ENCODE measurements at regions not wholly inside any gene's neighbourhood (a gene's known extent, or its start where the extent isn't known, plus 50 kb on each side); places are given as distances from the start of the nearest gene placed in this dataset.

DNA sequence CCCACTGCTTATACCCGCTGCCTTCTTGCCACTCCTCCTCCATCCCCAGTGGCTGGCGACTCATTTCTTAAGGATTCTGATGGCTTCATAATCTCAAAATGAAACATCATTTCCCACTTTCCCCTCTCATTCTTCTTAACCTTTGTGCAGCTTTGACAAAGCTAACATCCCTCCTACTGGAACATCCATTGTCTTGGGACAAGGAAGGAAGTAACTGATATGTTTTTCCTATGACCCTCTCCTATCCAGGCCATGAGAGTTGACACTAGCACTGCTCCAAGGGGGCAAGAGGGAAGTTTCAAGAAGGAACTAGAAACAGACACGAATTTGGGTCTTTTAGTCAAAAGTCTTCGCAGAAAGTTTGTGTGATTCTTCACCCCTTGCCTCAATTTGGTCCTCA lies 71.7 kb upstream of the SNX2 start:
- TF ChIP-seq POLR2AphosphoS5 (IDR thresholded peaks at IDR 0.05; ENCODE audit: low read depth) = no peak
- TF ChIP-seq, protein P1, sequence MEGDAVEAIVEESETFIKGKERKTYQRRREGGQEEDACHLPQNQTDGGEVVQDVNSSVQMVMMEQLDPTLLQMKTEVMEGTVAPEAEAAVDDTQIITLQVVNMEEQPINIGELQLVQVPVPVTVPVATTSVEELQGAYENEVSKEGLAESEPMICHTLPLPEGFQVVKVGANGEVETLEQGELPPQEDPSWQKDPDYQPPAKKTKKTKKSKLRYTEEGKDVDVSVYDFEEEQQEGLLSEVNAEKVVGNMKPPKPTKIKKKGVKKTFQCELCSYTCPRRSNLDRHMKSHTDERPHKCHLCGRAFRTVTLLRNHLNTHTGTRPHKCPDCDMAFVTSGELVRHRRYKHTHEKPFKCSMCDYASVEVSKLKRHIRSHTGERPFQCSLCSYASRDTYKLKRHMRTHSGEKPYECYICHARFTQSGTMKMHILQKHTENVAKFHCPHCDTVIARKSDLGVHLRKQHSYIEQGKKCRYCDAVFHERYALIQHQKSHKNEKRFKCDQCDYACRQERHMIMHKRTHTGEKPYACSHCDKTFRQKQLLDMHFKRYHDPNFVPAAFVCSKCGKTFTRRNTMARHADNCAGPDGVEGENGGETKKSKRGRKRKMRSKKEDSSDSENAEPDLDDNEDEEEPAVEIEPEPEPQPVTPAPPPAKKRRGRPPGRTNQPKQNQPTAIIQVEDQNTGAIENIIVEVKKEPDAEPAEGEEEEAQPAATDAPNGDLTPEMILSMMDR (IDR thresholded peaks at IDR 0.05; ENCODE audit: insufficient read depth, low read length) = no peak
- TF ChIP-seq GABPA (IDR thresholded peaks at IDR 0.05; ENCODE audit: low read depth) = no peak
